ENCODE measurements at regions not wholly inside any gene's neighbourhood (a gene's known extent, or its start where the extent isn't known, plus 50 kb on each side); places are given as distances from the start of the nearest gene placed in this dataset.

DNA sequence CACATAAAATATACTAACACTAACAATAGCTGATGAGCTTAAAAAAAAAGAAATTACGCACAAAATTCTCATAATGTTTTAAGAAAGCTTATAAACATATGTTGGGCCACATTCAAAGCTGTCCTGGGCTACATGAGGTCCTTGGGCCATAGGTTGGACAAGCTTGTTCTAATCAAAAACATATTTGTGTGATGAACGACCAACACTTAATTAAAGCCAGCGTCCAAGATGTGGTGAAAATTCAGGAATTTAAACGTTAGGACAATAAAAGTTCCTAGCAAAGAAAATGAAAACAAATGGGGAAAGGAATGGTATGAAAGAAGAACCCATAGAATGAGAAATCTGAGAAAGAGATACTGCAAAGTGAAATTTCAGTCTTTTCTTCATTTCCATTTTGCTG lies 429.6 kb upstream of the DMAC1 start:
- TF ChIP-seq POLR2AphosphoS5 (IDR thresholded peaks at IDR 0.05), result no peak
- TF ChIP-seq, protein P1, sequence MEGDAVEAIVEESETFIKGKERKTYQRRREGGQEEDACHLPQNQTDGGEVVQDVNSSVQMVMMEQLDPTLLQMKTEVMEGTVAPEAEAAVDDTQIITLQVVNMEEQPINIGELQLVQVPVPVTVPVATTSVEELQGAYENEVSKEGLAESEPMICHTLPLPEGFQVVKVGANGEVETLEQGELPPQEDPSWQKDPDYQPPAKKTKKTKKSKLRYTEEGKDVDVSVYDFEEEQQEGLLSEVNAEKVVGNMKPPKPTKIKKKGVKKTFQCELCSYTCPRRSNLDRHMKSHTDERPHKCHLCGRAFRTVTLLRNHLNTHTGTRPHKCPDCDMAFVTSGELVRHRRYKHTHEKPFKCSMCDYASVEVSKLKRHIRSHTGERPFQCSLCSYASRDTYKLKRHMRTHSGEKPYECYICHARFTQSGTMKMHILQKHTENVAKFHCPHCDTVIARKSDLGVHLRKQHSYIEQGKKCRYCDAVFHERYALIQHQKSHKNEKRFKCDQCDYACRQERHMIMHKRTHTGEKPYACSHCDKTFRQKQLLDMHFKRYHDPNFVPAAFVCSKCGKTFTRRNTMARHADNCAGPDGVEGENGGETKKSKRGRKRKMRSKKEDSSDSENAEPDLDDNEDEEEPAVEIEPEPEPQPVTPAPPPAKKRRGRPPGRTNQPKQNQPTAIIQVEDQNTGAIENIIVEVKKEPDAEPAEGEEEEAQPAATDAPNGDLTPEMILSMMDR (IDR thresholded peaks at IDR 0.05), result no peak

All from transverse colon (tissue), 4 donors.